GM18519 (cell line): ENCODE measurements at regions not wholly inside any gene's neighbourhood (a gene's known extent, or its start where the extent isn't known, plus 50 kb on each side); places are given as distances from the start of the nearest gene placed in this dataset.
"Not testable (repeated sequence)": the region's sequence is repeated elsewhere in the genome, so short reads cannot be mapped to it uniquely, and the experiment has no call there.

Source experiments
- ATAC-seq: cut with Tn5 transposase; IDR thresholded peaks from one replicate; pipeline ENCODE4 v1.9.1; 2021; ENCODE audit warnings: mild to moderate bottlenecking, moderate library complexity; ENCODE audit not compliant: unreplicated experiment, low FRiP score

DNA sequence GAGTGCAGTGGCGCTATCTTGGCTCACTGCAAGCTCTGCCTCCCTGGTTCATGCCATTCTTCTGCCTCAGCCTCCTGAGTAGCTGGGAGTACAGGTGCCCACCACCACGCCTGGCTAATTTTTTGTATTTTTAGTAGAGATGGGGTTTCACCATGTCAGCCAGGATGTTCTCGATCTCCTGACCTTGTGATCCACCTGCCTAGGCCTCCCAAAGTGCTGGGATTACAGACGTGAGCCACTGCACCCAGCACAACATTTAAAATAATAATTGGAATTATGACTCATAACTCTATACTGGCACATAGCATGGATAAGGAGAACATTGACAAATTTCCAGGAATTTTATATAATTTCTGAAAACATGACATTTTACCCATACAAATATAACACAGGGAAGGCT, 54.2 kb downstream of the DBET start:
- ATAC-seq, result not testable (repeated sequence)

DNA sequence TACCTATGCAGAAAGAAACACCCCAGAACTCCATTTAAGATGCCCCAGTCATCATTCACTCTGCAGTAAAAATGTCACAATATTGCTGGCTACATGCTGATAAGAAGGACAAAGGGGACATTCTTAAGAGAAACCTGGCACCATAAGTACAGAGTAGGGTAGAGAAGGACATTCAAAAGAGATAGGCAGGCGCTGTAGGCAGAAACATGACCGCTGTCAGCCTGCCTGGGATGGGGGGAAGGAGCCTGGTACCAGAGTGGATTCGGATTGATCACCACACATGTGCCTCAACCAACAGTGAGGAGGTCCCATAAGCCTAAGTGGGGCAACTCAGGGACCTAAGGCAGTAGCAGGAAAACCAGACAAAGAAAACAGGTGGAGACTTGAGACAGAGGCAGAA, 54.1 kb upstream of the DUX4 start:
- ATAC-seq, result not testable (repeated sequence)

GRCh38 chr4:190120111-190120514, 53.5 kb upstream of the DUX4 start:
- peak; percentile 81 for ATAC-seq

DNA sequence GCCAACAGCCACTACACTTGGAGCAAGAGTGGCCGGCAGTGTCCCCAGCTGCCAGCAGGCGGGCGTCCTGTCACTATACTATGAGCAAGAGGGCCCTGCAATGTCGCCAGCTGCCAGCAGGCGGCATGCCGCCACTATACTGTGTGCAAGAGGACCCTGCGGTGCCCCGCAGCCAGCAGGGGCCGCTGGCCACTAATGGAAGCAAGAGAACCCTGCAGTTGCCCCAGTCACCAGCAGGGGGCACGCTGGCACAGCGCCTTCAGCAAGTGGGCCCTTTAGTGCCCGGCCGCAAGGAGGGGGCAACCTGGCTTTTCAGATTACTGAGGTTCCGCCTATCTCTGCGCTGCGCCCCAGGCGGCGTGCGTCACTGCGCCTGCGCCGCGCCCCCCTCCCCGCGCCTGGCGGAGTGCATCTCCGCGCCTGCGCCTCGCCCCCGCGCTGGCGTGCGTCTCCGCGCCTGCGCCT, 53.0 kb upstream of the DUX4 start:
- peak; percentile 55 for ATAC-seq

DNA sequence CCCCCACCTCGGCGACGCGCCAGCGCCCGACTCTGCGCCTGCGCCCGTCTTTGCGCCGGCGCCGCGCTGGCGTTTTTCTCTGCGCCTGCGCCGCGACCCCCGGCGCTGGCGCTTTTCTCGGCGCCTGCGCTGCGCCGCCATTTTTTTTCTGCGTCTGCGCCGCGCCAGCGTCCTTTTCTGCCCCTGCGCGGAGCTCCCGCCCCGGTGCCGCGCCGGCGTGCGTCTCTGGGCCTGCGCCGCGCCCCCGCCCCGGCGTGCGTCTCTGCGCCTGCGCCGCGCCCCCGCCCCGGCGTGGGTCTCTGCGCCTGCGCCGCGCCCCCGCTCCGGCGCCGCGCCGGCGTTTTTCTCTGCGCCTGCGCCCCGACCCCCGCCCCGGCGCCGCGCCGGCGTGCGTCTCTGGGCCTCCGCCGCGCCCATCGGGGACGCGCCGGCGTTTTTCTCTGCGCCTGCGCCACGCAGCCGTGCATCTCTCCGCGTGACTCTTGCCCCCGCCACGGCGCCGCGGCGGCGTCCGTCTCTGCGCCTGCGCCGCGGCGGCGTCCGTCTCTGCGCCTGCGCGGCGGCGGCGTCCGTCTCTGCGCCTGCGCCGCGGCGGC, 52.4 kb upstream of the DUX4 start:
- not testable (repeated sequence) for ATAC-seq

DNA sequence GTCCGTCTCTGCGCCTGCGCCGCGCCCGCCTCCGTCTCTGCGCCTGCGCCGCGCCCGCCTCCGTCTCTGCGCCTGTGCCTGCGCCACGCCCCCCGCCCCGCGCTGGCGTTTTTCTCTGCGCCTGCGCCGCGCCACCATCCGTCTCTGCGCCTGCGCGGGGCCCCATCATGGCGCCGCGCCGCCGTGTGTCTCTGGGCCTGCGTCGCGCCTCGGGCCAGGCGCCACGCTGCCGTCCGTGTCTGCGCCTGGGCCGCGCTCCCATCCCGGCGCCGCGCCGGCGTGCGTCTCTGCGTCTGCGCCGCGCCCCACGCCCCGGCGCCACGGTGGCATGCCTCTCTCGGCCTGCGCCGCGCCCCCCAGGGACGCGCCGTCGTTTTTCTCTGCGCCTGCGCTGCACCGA, 51.8 kb upstream of the DUX4 start:
- ATAC-seq, result no peak

DNA sequence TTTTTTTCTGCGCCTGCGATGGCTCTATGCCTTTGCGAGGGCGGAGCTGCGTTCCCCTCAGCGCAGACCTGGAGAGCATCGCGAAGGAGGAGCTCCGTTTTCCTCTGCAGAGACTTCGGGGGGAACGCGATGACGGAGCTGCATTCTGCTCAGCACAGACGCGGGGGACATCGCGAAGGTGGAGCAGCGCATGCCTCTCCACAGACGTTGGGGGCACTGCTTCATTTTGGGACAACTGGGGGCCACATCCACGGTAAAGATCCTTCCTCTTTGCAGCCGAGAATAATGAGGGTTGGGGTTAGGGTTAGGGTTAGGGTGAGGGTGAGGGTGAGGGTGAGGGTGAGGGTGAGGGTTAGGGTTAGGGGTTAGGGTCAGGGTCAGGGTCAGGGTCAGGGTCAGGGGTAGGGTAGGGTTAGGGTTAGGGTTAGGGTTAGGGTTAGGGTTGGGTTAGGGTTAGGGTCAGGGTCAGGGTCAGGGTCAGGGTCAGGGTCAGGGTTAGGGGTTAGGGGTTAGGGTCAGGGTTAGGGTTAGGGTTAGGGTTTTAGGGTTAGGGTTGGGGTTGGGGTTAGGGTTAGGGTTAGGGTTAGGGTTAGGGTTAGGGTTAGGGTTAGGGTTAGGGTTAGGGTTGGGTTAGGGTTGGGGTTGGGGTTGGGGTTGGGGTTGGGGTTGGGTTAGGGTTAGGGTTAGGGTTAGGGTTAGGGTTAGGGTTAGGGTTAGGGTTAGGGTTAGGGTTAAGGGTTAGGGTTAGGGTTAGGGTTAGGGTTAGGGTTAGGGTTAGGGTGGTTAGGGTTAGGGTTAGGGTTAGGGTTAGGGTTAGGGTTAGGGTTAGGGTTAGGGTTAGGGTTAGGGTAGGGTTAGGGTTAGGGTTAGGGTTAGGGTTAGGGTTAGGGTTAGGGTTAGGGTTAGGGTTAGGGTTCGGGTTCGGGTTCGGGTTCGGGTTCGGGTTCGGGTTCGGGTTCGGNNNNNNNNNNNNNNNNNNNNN, 51.1 kb upstream of the DUX4 start:
- not testable (repeated sequence) for ATAC-seq
